Mesendoderm (in vitro differentiated cells): ENCODE measurements at regions not wholly inside any gene's neighbourhood (a gene's known extent, or its start where the extent isn't known, plus 50 kb on each side); places are given as distances from the start of the nearest gene placed in this dataset.
A peak's percentile ranks its signal among the peaks of the same experiment; 100 is the strongest.
"Not testable (repeated sequence)": the region's sequence is repeated elsewhere in the genome, so short reads cannot be mapped to it uniquely, and the experiment has no call there.

Source experiments
- DNase-seq: peaks from one replicate; pipeline ENCODE4 v3.0.0; 2013
- H2AK5ac ChIP-seq: 2 replicates; pipeline ENCODE4 v1.6.1; 2013; ENCODE audit warnings: low read length, inconsistent platforms
- H2BK120ac ChIP-seq: 2 replicates; pipeline ENCODE4 v1.6.1; 2013; ENCODE audit warnings: low read depth, mild to moderate bottlenecking, low read length, moderate library complexity, mixed read lengths
- H2BK15ac ChIP-seq: replicated peaks from 2 replicates; pipeline ENCODE4 v1.6.1; 2013; ENCODE audit warnings: low read depth, mild to moderate bottlenecking, moderate library complexity
- H2BK5ac ChIP-seq: 2 replicates; pipeline ENCODE4 v1.6.1; 2013; ENCODE audit warnings: low read length, inconsistent platforms
- H3K18ac ChIP-seq: 2 replicates; pipeline ENCODE4 v1.6.1; 2013; ENCODE audit warnings: mild to moderate bottlenecking, low read length, mixed read lengths
- H3K23ac ChIP-seq: one replicate; pipeline ENCODE4 v1.6.1; 2013; ENCODE audit warnings: low read length
- H3K27ac ChIP-seq: 2 replicates; pipeline ENCODE4 v1.5.1; 2013; ENCODE audit warnings: low read depth, mild to moderate bottlenecking, inconsistent platforms, low read length, moderate library complexity
- H3K27me3 ChIP-seq: 2 replicates; pipeline ENCODE4 v1.6.1; 2013; ENCODE audit warnings: low read length, control low read depth, mild to moderate bottlenecking, inconsistent platforms; ENCODE audit not compliant: insufficient read depth, poor library complexity
- H3K36me3 ChIP-seq: 2 replicates; pipeline ENCODE4 v1.6.1; 2013; ENCODE audit warnings: low read length, inconsistent platforms; ENCODE audit not compliant: control insufficient read depth, insufficient read depth
- H3K4ac ChIP-seq: one replicate; pipeline ENCODE4 v1.6.1; 2013; ENCODE audit warnings: low read depth, mild to moderate bottlenecking, low read length, moderate library complexity
- H3K4me1 ChIP-seq: 2 replicates; pipeline ENCODE4 v1.6.1; 2013; ENCODE audit warnings: low read depth, low read length, inconsistent platforms; ENCODE audit not compliant: control insufficient read depth
- H3K4me2 ChIP-seq: 2 replicates; pipeline ENCODE4 v1.6.1; 2013; ENCODE audit warnings: low read length
- H3K4me3 ChIP-seq: 2 replicates; pipeline ENCODE4 v1.5.1; 2013; ENCODE audit warnings: mild to moderate bottlenecking, low read length
- H3K56ac ChIP-seq: one replicate; pipeline ENCODE4 v1.6.1; 2013; ENCODE audit warnings: low read length
- H3K79me1 ChIP-seq: 2 replicates; pipeline ENCODE4 v1.6.1; 2013; ENCODE audit warnings: low read length, inconsistent platforms
- H3K79me2 ChIP-seq: 2 replicates; pipeline ENCODE4 v1.6.1; 2013; ENCODE audit warnings: mild to moderate bottlenecking, low read length; ENCODE audit not compliant: control insufficient read depth, insufficient read depth
- H3K9ac ChIP-seq: 2 replicates; pipeline ENCODE4 v1.6.1; 2013; ENCODE audit warnings: low read length, inconsistent platforms
- H4K5ac ChIP-seq: one replicate; pipeline ENCODE4 v1.6.1; 2013; ENCODE audit warnings: low read length
- H4K8ac ChIP-seq: one replicate; pipeline ENCODE4 v1.6.1; 2013; ENCODE audit warnings: low read depth, mild to moderate bottlenecking, control low read depth, low read length, moderate library complexity
- WGBS: extraction: QIAGEN DNeasy Blood & Tissue Kit; methylation state at CpG from one replicate; pipeline ENCODE4 v1.1.7; 2013; ENCODE audit warnings: low lambda C conversion rate, missing lambda C conversion rate; ENCODE audit not compliant: insufficient coverage; ENCODE audit errors: extremely low coverage; 5-methylcytosine and 5-hydroxymethylcytosine counted together

DNA sequence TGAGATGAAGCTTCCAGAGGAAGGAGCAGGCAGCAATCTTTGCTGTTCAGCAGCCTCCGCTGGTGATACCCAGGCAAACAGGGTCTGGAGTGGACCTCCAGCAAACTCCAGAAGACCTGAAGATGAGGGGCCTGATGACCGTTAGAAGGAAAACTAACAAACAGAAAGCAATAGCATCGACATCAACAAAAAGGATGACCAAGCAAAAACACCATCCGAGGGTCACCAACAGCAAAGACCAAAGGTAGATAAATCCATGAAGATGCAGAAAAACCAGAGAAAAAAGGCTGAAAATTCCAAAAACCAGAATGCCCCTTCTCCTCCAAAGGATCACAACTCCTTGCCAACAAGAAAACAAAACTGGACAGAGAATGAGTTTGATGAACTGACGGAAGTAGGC is 235.9 kb upstream of the NSMCE3 start:
- not testable (repeated sequence) for H3K9ac ChIP-seq, H4K8ac ChIP-seq, H3K23ac ChIP-seq, H3K4ac ChIP-seq, H2AK5ac ChIP-seq, H3K79me2 ChIP-seq, H4K5ac ChIP-seq, H3K18ac ChIP-seq, H3K4me2 ChIP-seq, H2BK120ac ChIP-seq, H3K4me1 ChIP-seq, H3K79me1 ChIP-seq, H2BK5ac ChIP-seq, H3K27ac ChIP-seq, H3K27me3 ChIP-seq, H2BK15ac ChIP-seq, DNase-seq, H3K36me3 ChIP-seq, H3K56ac ChIP-seq, H3K4me3 ChIP-seq
- WGBS: no CpG with 5 or more reads among the region's 5 CpGs

DNA sequence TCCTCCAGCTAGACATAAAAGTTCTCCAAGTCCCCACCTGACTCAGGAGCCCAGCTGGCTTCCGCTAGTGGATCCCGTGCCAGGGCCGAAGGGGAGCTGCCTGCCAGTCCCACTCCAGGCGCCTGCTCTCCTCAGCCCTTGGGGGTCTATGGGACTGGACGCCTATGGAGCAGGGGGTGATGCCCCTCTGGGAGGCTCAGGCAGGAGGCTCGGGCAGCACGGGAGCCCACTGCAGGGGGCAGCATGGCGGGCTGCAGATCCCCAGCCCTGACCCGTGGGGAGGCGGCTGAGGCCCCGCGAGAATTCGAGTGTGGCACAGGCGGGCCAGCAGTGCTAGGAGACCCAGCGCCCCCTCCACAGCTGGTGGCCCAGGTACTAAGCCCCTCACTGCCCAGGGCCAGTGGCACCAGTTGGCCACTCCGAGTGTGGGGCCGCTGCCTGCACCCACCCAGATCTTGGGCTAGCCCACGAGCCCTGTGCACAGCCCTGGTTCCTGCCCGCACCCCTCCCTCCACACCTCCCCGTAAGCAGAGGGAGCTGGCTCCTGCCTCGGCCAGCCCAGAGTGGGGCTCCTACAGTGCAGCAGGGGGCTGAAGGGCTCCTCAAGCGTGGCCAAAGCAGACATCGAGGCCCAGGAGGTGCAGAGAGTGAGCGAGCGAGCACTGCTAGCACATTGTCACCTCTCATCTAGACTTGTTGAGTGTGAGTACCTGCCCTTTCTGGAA is 221.3 kb upstream of the NSMCE3 start:
- no peak overlapping the region for H4K8ac ChIP-seq
- no peak for DNase-seq
- H3K4ac ChIP-seq: no peak overlapping the region
- H3K4me3 ChIP-seq: no peak overlapping the region
- H3K4me1 ChIP-seq: no peaks in the 10 kb centered on the region
- no peak overlapping the region for H2BK5ac ChIP-seq
- no peak overlapping the region for H2AK5ac ChIP-seq
- no peak overlapping the region for H3K9ac ChIP-seq
- no peak overlapping the region for H3K4me2 ChIP-seq
- H3K18ac ChIP-seq: no peak overlapping the region
- H2BK120ac ChIP-seq: no peak overlapping the region
- no peak overlapping the region for H3K27ac ChIP-seq
- no peaks in the 10 kb centered on the region for H3K79me2 ChIP-seq
- H3K56ac ChIP-seq: no peak overlapping the region
- no peak overlapping the region for H2BK15ac ChIP-seq
- H3K36me3 ChIP-seq: no peaks in the 10 kb centered on the region
- H3K23ac ChIP-seq: no peak overlapping the region
- H3K27me3 ChIP-seq: no peaks in the 10 kb centered on the region
- H4K5ac ChIP-seq: no peak overlapping the region
- no CpG with 5 or more reads among the region's 25 CpGs for WGBS
- no peaks in the 10 kb centered on the region for H3K79me1 ChIP-seq

DNA sequence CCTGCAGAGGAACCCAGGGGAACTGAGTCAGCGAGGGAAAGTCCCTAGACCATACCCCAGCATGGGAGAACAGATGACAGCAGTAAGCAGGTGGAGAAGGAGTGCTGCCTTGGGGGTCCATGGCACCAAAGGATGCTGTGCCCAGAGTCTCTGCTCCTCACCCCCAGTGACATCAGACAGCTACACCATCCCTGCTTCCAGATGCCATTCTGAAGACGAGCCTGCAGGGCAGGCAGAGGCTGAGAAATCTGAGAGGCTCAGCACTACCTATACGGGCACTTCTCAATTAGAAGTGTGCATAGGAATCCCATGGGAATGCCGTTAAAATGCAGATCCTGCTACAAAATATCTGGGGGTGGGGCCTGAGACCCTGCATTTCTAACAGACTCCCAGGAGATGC is 211.3 kb upstream of the NSMCE3 start:
- Histone ChIP-seq H3K4ac (no peak overlapping the region), H4K8ac (no peak overlapping the region), H3K79me1 (no peaks in the 10 kb centered on the region), H3K4me1 (no peaks in the 10 kb centered on the region), H3K9ac (no peak overlapping the region), H3K79me2 (no peaks in the 10 kb centered on the region), H3K36me3 (no peaks in the 10 kb centered on the region), H3K4me2 (no peak overlapping the region), H3K27me3 (no peaks in the 10 kb centered on the region), H2BK5ac (no peak overlapping the region), H2AK5ac (no peak overlapping the region), H3K18ac (no peak overlapping the region), H3K56ac (no peak overlapping the region), H3K23ac (no peak overlapping the region), H2BK15ac (no peak overlapping the region), H3K27ac (no peak overlapping the region), H3K4me3 (no peak overlapping the region), H4K5ac (no peak overlapping the region), H2BK120ac (no peak overlapping the region)
- DNase-seq: peak; percentile 14
- no CpG with 5 or more reads among the region's 4 CpGs for WGBS

- H4K8ac ChIP-seq: no peak overlapping the region
- H3K36me3 ChIP-seq: no peaks in the 10 kb centered on the region
- no peak for DNase-seq
- no peak overlapping the region for H4K5ac ChIP-seq
- H3K4ac ChIP-seq: no peak overlapping the region
- no peaks in the 10 kb centered on the region for H3K79me2 ChIP-seq
- H3K23ac ChIP-seq: no peak overlapping the region
- H3K4me3 ChIP-seq: no peak overlapping the region
- no peak overlapping the region for H3K27ac ChIP-seq
- H3K56ac ChIP-seq: no peak overlapping the region
- no peak overlapping the region for H2BK120ac ChIP-seq
- no peak overlapping the region for H2BK5ac ChIP-seq
- H3K9ac ChIP-seq: no peak overlapping the region
- no CpG with 5 or more reads among the region's 8 CpGs for WGBS
- no peaks in the 10 kb centered on the region for H3K27me3 ChIP-seq
- H2AK5ac ChIP-seq: no peak overlapping the region
- no peak overlapping the region for H3K18ac ChIP-seq
- H3K79me1 ChIP-seq: no peaks in the 10 kb centered on the region
- H2BK15ac ChIP-seq: no peak overlapping the region
- no peak overlapping the region for H3K4me2 ChIP-seq
- no peaks in the 10 kb centered on the region for H3K4me1 ChIP-seq
These were observed 210.7 kb upstream of the NSMCE3 start for GRCh38 chr15:29480278-29480677.

DNA sequence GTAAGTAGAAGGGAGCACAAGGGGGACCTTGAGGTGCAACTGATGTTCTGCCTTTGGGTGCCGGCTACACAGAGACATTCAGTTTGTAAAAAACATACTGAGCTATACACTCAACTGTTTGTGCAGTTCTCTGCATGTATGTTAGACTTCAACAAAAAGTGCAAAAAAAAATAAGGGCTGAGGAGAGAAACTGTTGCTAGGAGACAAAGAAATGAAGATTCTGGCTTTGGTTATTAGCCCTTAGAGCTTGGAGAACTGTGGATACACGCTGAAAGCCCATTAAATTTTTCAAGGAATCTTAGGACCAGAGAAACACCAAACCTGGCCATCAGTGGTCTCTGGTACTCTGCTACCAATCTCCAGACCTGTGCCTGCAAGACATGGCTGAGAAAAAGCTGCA is 207.6 kb upstream of the NSMCE3 start:
- H2BK5ac ChIP-seq: no peak overlapping the region
- H3K9ac ChIP-seq: no peak overlapping the region
- H3K4me1 ChIP-seq: no peaks in the 10 kb centered on the region
- H3K4me2 ChIP-seq: no peak overlapping the region
- H3K23ac ChIP-seq: no peak overlapping the region
- no peak overlapping the region for H3K18ac ChIP-seq
- no peak overlapping the region for H4K5ac ChIP-seq
- H3K79me2 ChIP-seq: no peaks in the 10 kb centered on the region
- H2BK120ac ChIP-seq: no peak overlapping the region
- no peak overlapping the region for H4K8ac ChIP-seq
- H3K79me1 ChIP-seq: no peaks in the 10 kb centered on the region
- no peak overlapping the region for H3K27ac ChIP-seq
- no CpG with 5 or more reads among the region's 2 CpGs for WGBS
- no peak overlapping the region for H3K4ac ChIP-seq
- H3K36me3 ChIP-seq: no peaks in the 10 kb centered on the region
- H3K4me3 ChIP-seq: no peak overlapping the region
- H2AK5ac ChIP-seq: no peak overlapping the region
- no peak for DNase-seq
- no peaks in the 10 kb centered on the region for H3K27me3 ChIP-seq
- no peak overlapping the region for H2BK15ac ChIP-seq
- H3K56ac ChIP-seq: no peak overlapping the region

DNA sequence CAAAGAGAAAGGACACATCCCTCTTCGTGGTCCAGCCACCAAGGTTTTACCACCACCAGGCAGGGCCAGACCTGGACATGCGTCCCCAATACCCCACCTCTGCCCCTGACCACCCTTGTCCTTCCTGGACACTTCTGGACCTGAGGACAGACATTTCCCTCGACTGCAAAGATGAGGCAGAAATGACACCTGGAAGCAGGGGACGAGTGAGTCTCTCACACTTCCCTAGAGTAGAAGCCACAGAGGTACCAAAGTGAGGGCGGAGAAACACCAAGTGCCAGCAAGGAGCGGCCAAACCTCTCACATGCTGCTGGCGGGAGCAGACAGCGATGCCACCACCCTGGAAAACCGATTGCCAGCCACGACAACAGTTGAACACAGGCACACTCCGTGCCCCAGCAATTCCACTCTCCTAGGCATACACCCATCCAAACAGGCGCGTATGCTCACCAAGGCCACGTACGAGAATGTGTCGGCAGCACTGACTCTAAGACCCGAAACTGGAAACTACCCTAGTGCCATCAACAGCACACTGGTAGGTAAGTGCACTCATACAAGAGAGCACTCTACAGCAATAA is 207.0 kb upstream of the NSMCE3 start:
- H2BK5ac ChIP-seq: no peak overlapping the region
- no peaks in the 10 kb centered on the region for H3K4me1 ChIP-seq
- no peak overlapping the region for H3K27ac ChIP-seq
- no peak overlapping the region for H2BK120ac ChIP-seq
- no peak overlapping the region for H3K4ac ChIP-seq
- no peak overlapping the region for H2BK15ac ChIP-seq
- no peak overlapping the region for H3K4me3 ChIP-seq
- no peak overlapping the region for H4K5ac ChIP-seq
- H3K27me3 ChIP-seq: no peaks in the 10 kb centered on the region
- no peak overlapping the region for H2AK5ac ChIP-seq
- no peak overlapping the region for H3K23ac ChIP-seq
- WGBS: no CpG with 5 or more reads among the region's 17 CpGs
- H3K56ac ChIP-seq: no peak overlapping the region
- no peak overlapping the region for H3K4me2 ChIP-seq
- no peak overlapping the region for H3K18ac ChIP-seq
- no peaks in the 10 kb centered on the region for H3K79me1 ChIP-seq
- no peak overlapping the region for H4K8ac ChIP-seq
- DNase-seq: no peak
- H3K9ac ChIP-seq: no peak overlapping the region
- no peaks in the 10 kb centered on the region for H3K36me3 ChIP-seq
- H3K79me2 ChIP-seq: no peaks in the 10 kb centered on the region
